Muscle layer of colon (tissue), 2 donors: ENCODE measurements at regions not wholly inside any gene's neighbourhood (a gene's known extent, or its start where the extent isn't known, plus 50 kb on each side); places are given as distances from the start of the nearest gene placed in this dataset.
"Not testable (repeated sequence)": the region's sequence is repeated elsewhere in the genome, so short reads cannot be mapped to it uniquely, and the experiment has no call there.

Experiments used
- H3K27ac ChIP-seq: one replicate; pipeline ENCODE4 v1.7.0; 2013; ENCODE audit warnings: low read depth, mild to moderate bottlenecking, low read length, moderate library complexity
- H3K27me3 ChIP-seq, 2 donors: one replicate each; pipeline ENCODE4 v1.7.0; 2013; ENCODE audit warnings: low read length in 2 of 2, mild to moderate bottlenecking in 2 of 2; ENCODE audit not compliant: insufficient read depth in 2 of 2, control insufficient read depth in 1 of 2
- H3K36me3 ChIP-seq: one replicate; pipeline ENCODE4 v1.7.0; 2013; ENCODE audit warnings: mild to moderate bottlenecking, low read length; ENCODE audit not compliant: insufficient read depth
- H3K4me1 ChIP-seq: one replicate; pipeline ENCODE4 v1.7.0; 2013; ENCODE audit warnings: mild to moderate bottlenecking, low read length; ENCODE audit not compliant: insufficient read depth
- H3K4me3 ChIP-seq, 2 donors: one replicate each; pipeline ENCODE4 v1.7.0; 2013; ENCODE audit warnings: low read length in 2 of 2, low read depth in 1 of 2, mild to moderate bottlenecking in 1 of 2, moderate library complexity in 1 of 2
- H3K9ac ChIP-seq: one replicate; pipeline ENCODE4 v1.7.0; 2013; ENCODE audit warnings: low read length
- H3K9me3 ChIP-seq: one replicate; pipeline ENCODE4 v1.7.0; 2013; ENCODE audit warnings: mild to moderate bottlenecking, low read length
- donor health status: abdominal sarcoma.
- donor health status: Adenocarcinoma of cecum.

- Histone ChIP-seq H3K36me3 (no peaks in the 10 kb centered on the region), H3K4me3 (no peak overlapping the region), H3K4me1 (peaks cover 11% of the 10 kb centered on the region), H3K27ac (no peak overlapping the region), H3K9me3 (no peaks in the 10 kb centered on the region), H3K27me3 (no peaks in the 10 kb centered on the region), H3K9ac (no peak overlapping the region)
These were observed 135.3 kb upstream of the EPB41L4A start for GRCh38 chr5:112554101-112554977.

- H3K36me3 ChIP-seq = no peaks in the 10 kb centered on the region
- H3K9me3 ChIP-seq = no peaks in the 10 kb centered on the region
- H3K27me3 ChIP-seq = no peaks in the 10 kb centered on the region
- H3K27ac ChIP-seq = no peak overlapping the region
- H3K9ac ChIP-seq = no peak overlapping the region
- no peak overlapping the region for H3K4me3 ChIP-seq
- H3K4me1 ChIP-seq = peaks cover 11% of the 10 kb centered on the region
These were observed 136.1 kb upstream of the EPB41L4A start for GRCh38 chr5:112555197-112555596.

GRCh38 chr5:112555691-112556090, 136.6 kb upstream of the EPB41L4A start:
- Histone ChIP-seq H3K27ac (no peak overlapping the region), H3K9ac (no peak overlapping the region), H3K4me1 (peaks cover 11% of the 10 kb centered on the region), H3K27me3 (no peaks in the 10 kb centered on the region), H3K9me3 (no peaks in the 10 kb centered on the region), H3K4me3 (no peak overlapping the region), H3K36me3 (no peaks in the 10 kb centered on the region)

- not testable (repeated sequence) for H3K9ac ChIP-seq
These were observed 140.4 kb upstream of the EPB41L4A start for GRCh38 chr5:112559501-112559900.

DNA sequence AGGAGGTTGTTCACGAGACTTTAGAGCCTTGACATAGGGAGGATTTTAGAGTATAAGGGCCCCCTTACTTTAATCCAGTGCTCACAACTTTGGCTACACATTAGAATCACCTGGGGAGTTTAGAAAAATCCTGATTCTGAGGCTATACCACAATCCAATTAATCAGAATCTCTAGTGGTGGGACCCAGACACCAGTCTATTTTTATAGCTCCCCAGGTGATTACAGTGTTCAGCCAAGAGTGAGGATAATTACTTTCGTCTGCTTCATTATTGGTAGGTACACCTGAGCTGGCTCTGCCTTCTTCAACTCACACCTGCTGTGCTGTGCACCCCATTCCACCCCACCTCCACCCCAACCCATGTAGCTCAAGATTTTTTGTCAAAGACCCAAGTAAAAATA, 141.3 kb upstream of the EPB41L4A start:
- no peak overlapping the region for H3K27ac ChIP-seq
- no peaks in the 10 kb centered on the region for H3K9me3 ChIP-seq
- H3K9ac ChIP-seq = no peak overlapping the region
- no peaks in the 10 kb centered on the region for H3K4me1 ChIP-seq
- no peaks in the 10 kb centered on the region for H3K27me3 ChIP-seq
- no peaks in the 10 kb centered on the region for H3K36me3 ChIP-seq
- no peak overlapping the region for H3K4me3 ChIP-seq

More at GRCh38 chr5:112559501-112559900, 140.4 kb upstream of the EPB41L4A start:
- H3K4me1 ChIP-seq, H3K9me3 ChIP-seq, H3K36me3 ChIP-seq, H3K27me3 ChIP-seq, H3K27ac ChIP-seq, H3K4me3 ChIP-seq: not testable (repeated sequence)

- no peaks in the 10 kb centered on the region for H3K9me3 ChIP-seq
- no peaks in the 10 kb centered on the region for H3K27me3 ChIP-seq
- H3K36me3 ChIP-seq = no peaks in the 10 kb centered on the region
- no peaks in the 10 kb centered on the region for H3K4me1 ChIP-seq
- H3K27ac ChIP-seq = no peak overlapping the region
- H3K9ac ChIP-seq = no peak overlapping the region
- no peak overlapping the region for H3K4me3 ChIP-seq
These were observed 144.2 kb upstream of the EPB41L4A start for GRCh38 chr5:112563169-112563826.

- Histone ChIP-seq H3K27ac (no peak overlapping the region), H3K36me3 (no peaks in the 10 kb centered on the region), H3K4me1 (no peaks in the 10 kb centered on the region), H3K4me3 (no peak overlapping the region), H3K27me3 (no peaks in the 10 kb centered on the region), H3K9ac (no peak overlapping the region), H3K9me3 (no peaks in the 10 kb centered on the region)
These were observed 147.2 kb upstream of the EPB41L4A start for GRCh38 chr5:112566251-112566650.

DNA sequence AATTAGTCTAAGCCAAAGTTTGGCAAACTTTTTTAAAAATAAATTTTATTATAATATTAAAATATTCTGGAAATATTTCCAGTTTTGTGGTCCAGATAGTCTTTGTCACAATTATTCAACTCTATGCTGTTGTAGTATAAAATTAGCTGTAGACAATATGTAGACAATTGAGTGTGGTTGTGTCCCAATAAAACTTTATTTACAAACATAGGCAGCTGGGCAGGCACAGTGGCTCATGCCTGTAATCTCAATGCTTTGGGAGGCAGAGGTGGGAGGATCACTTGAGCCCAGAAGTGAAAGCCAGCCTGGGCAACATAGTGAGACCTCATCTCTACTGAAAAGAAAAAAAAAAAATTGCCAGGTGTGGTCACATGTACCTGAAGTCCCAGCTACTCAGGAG, 150.5 kb upstream of the EPB41L4A start:
- Histone ChIP-seq H3K36me3 (no peaks in the 10 kb centered on the region), H3K4me3 (no peak overlapping the region), H3K4me1 (no peaks in the 10 kb centered on the region), H3K27ac (no peak overlapping the region), H3K9me3 (no peaks in the 10 kb centered on the region), H3K27me3 (no peaks in the 10 kb centered on the region), H3K9ac (no peak overlapping the region)

DNA sequence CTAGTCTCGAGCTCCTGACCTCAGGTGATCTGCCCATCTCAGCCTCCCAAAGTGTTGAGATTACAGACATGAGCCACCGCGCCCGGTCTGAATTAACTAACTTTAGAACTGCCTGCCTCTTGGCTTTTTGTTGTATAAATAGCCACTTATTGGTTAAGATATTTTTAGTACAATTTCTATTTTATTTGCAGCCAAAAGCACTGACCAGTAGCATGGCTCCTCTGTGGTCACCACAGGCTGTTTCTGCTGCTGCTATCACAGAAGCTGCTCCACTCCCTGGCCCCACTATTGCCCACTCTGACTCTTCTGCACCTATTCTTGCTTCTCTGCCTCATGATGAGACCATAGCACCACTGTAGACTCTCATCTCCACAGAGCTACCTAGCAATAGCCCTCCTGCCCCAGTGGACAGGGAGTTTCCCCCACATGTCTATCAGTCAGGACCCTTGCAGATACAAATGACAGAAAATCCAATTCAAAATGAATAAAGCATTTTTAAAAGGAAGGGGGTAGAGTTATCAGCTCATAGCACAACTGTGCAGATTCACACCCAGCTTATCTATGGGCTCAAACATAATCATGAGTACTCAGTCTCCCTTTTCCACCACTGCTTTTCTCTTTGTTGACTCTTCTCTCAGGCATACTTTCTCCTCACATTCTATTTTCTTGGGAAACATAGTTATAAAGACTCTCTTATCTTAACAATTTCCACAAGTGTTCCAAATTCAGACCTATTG, 151.8 kb upstream of the EPB41L4A start:
- H3K4me1 ChIP-seq = peaks cover 11% of the 10 kb centered on the region

GRCh38 chr5:112573441-112573840, 154.4 kb upstream of the EPB41L4A start:
- Histone ChIP-seq H3K9me3 (no peaks in the 10 kb centered on the region), H3K36me3 (no peaks in the 10 kb centered on the region), H3K27me3 (no peaks in the 10 kb centered on the region), H3K27ac (no peak overlapping the region), H3K9ac (no peak overlapping the region), H3K4me3 (no peak overlapping the region), H3K4me1 (peaks cover 30% of the 10 kb centered on the region)

More for the DNA sequence above, 151.8 kb upstream of the EPB41L4A start:
- no peak overlapping the region for H3K9ac ChIP-seq
- H3K9me3 ChIP-seq = no peaks in the 10 kb centered on the region
- no peaks in the 10 kb centered on the region for H3K27me3 ChIP-seq
- no peak overlapping the region for H3K4me3 ChIP-seq
- no peak overlapping the region for H3K27ac ChIP-seq
- no peaks in the 10 kb centered on the region for H3K36me3 ChIP-seq

DNA sequence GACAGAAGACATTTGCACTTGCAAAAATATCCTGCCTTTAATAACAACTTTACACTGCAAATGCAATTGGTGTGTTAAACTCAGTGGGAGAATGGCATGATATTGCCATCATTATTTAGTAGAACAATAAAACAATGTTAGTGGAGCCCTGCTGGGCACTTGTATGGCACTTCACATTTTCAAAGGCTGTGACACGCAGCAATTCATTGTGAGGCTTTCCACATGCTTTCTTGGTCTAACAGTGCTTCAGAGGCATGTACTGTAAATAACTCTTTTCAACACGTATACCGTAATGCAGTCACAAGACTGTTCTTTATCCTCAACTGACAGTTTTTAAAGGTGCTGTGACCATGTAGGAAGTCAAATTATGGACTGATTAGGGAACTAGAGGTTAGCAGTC, 155.5 kb upstream of the EPB41L4A start:
- peaks cover 30% of the 10 kb centered on the region for H3K4me1 ChIP-seq
- no peaks in the 10 kb centered on the region for H3K36me3 ChIP-seq
- H3K27ac ChIP-seq = no peak overlapping the region
- H3K9me3 ChIP-seq = no peaks in the 10 kb centered on the region
- no peak overlapping the region for H3K4me3 ChIP-seq
- H3K27me3 ChIP-seq = no peaks in the 10 kb centered on the region
- no peak overlapping the region for H3K9ac ChIP-seq
